H9 (cell line): ENCODE measurements at regions not wholly inside any gene's neighbourhood (a gene's known extent, or its start where the extent isn't known, plus 50 kb on each side); places are given as distances from the start of the nearest gene placed in this dataset.

Experiments
- DNase-seq: peaks from one replicate; pipeline ENCODE4 v3.0.0-alpha.2; 2017
- H2AFZ ChIP-seq: one replicate; pipeline ENCODE4 v1.6.1; 2013; ENCODE audit warnings: mild to moderate bottlenecking, low read length, control low read depth, moderate library complexity
- H2AK5ac ChIP-seq: 2 replicates; pipeline ENCODE4 v1.6.1; 2013; ENCODE audit warnings: low read length, control low read depth, mixed read lengths; ENCODE audit not compliant: insufficient read length
- H2BK120ac ChIP-seq: one replicate; pipeline ENCODE4 v1.6.1; 2013; ENCODE audit warnings: low read depth, mild to moderate bottlenecking, low read length, control low read depth, inconsistent platforms; ENCODE audit not compliant: poor library complexity, severe bottlenecking
- H2BK12ac ChIP-seq: 2 replicates; pipeline ENCODE4 v1.6.1; 2013; ENCODE audit warnings: low read length, control low read depth, mixed read lengths, low read depth; ENCODE audit not compliant: insufficient read length
- H2BK15ac ChIP-seq: 2 replicates; pipeline ENCODE4 v1.6.1; 2013; ENCODE audit warnings: low read depth, low read length, control low read depth
- H2BK20ac ChIP-seq: one replicate; pipeline ENCODE4 v1.6.1; 2013; ENCODE audit warnings: low read depth, mild to moderate bottlenecking, low read length, control low read depth, inconsistent platforms; ENCODE audit not compliant: poor library complexity, severe bottlenecking
- H2BK5ac ChIP-seq: 2 replicates; pipeline ENCODE4 v1.6.1; 2013; ENCODE audit warnings: low read length, control low read depth, mixed read lengths; ENCODE audit not compliant: insufficient read length
- H3K14ac ChIP-seq: 2 replicates; pipeline ENCODE4 v1.6.1; 2013; ENCODE audit warnings: low read length, control low read depth; ENCODE audit not compliant: insufficient read depth
- H3K18ac ChIP-seq: 2 replicates; pipeline ENCODE4 v1.6.1; 2013; ENCODE audit warnings: low read depth, mild to moderate bottlenecking, mixed read lengths, low read length, control low read depth; ENCODE audit not compliant: insufficient read length
- H3K23ac ChIP-seq: 2 replicates; pipeline ENCODE4 v1.6.1; 2013; ENCODE audit warnings: low read length, control low read depth, mixed read lengths, low read depth; ENCODE audit not compliant: insufficient read length
- H3K23me2 ChIP-seq: 2 replicates; pipeline ENCODE4 v1.6.1; 2013; ENCODE audit warnings: low read depth, mild to moderate bottlenecking, mixed read lengths, low read length, control low read depth; ENCODE audit not compliant: insufficient read length, poor library complexity, severe bottlenecking
- H3K27ac ChIP-seq: 2 replicates; pipeline ENCODE4 v1.5.1; 2013; ENCODE audit warnings: low read length, control low read depth, mixed read lengths, low read depth; ENCODE audit not compliant: insufficient read length
- H3K27me3 ChIP-seq: 2 replicates; pipeline ENCODE4 v1.6.1; 2013; ENCODE audit warnings: low read length, control low read depth, inconsistent platforms; ENCODE audit not compliant: insufficient read depth
- H3K4ac ChIP-seq: 2 replicates; pipeline ENCODE4 v1.6.1; 2013; ENCODE audit warnings: low read depth, mild to moderate bottlenecking, control low read depth, inconsistent platforms, low read length, moderate library complexity
- H3K4me1 ChIP-seq: 2 replicates; pipeline ENCODE4 v1.6.1; 2013; ENCODE audit warnings: low read length, control low read depth, inconsistent platforms; ENCODE audit not compliant: insufficient read depth
- H3K4me2 ChIP-seq: 2 replicates; pipeline ENCODE4 v1.6.1; 2013; ENCODE audit warnings: low read length, control low read depth, mixed read lengths; ENCODE audit not compliant: insufficient read length, insufficient read depth
- H3K56ac ChIP-seq: 2 replicates; pipeline ENCODE4 v1.6.1; 2013; ENCODE audit warnings: low read depth, mild to moderate bottlenecking, mixed read lengths, low read length, control low read depth; ENCODE audit not compliant: insufficient read length
- H3K79me1 ChIP-seq: 2 replicates; pipeline ENCODE4 v1.6.1; 2013; ENCODE audit warnings: low read depth, mild to moderate bottlenecking, moderate library complexity, low read length, control low read depth, inconsistent platforms; ENCODE audit not compliant: insufficient read depth, poor library complexity, severe bottlenecking
- H3K79me2 ChIP-seq: 2 replicates; pipeline ENCODE4 v1.6.1; 2013; ENCODE audit warnings: low read length, control low read depth, inconsistent platforms; ENCODE audit not compliant: insufficient read depth
- H3K9ac ChIP-seq: 2 replicates; pipeline ENCODE4 v1.6.1; 2013; ENCODE audit warnings: low read length, control low read depth, mixed read lengths; ENCODE audit not compliant: insufficient read length; ENCODE audit errors: extremely low read depth
- H3K9me3 ChIP-seq: one replicate; pipeline ENCODE4 v1.6.1; 2013; ENCODE audit warnings: low read depth, low read length, inconsistent platforms; ENCODE audit not compliant: control insufficient read depth
- H3T11ph ChIP-seq: one replicate; pipeline ENCODE4 v1.6.1; 2013; ENCODE audit warnings: mild to moderate bottlenecking, low read length, control low read depth, inconsistent platforms
- H4K20me1 ChIP-seq: one replicate; pipeline ENCODE4 v1.6.1; 2013; ENCODE audit not compliant: control insufficient read depth, insufficient read length, insufficient read depth
- H4K5ac ChIP-seq: 2 replicates; pipeline ENCODE4 v1.6.1; 2013; ENCODE audit warnings: low read depth, mild to moderate bottlenecking, mixed read lengths, low read length, control low read depth; ENCODE audit not compliant: insufficient read length
- H4K8ac ChIP-seq: replicated peaks from 2 replicates; pipeline ENCODE4 v1.6.1; 2013; ENCODE audit warnings: low read length, control low read depth, mixed read lengths, low read depth; ENCODE audit not compliant: insufficient read length
- H4K91ac ChIP-seq: 2 replicates; pipeline ENCODE4 v1.6.1; 2013; ENCODE audit warnings: low read depth, mild to moderate bottlenecking, moderate library complexity, mixed read lengths, low read length, control low read depth; ENCODE audit not compliant: insufficient read length
- H3K27ac Mint-ChIP-seq, 3 experiments: 2 replicates in 2 of 3; 3 replicates in 1 of 3; pipeline ENCODE4 v1.8.0; 2020 to 2021; ENCODE audit warnings: mixed read lengths in 3 of 3, mild to moderate bottlenecking in 1 of 3, moderate library complexity in 1 of 3
- H3K27me3 Mint-ChIP-seq: 2 replicates; pipeline ENCODE4 v1.8.0; 2021; ENCODE audit warnings: low read depth, mild to moderate bottlenecking, moderate library complexity, mixed read lengths
- H3K36me3 Mint-ChIP-seq, 3 experiments: 2 replicates in 2 of 3; 3 replicates in 1 of 3; pipeline ENCODE4 v1.8.0; 2020 to 2021; ENCODE audit warnings: low read depth in 3 of 3, mixed read lengths in 3 of 3; ENCODE audit not compliant: insufficient read depth in 1 of 3
- H3K4me1 Mint-ChIP-seq, 2 experiments: 2 replicates each; pipeline ENCODE4 v1.8.0; 2020; ENCODE audit warnings: mixed read lengths in 2 of 2
- H3K4me3 Mint-ChIP-seq, 2 experiments: 2 replicates in 1 of 2; 3 replicates in 1 of 2; pipeline ENCODE4 v1.8.0; 2020 to 2021; ENCODE audit warnings: mild to moderate bottlenecking in 2 of 2, mixed read lengths in 2 of 2, moderate library complexity in 1 of 2
- H3K9me3 Mint-ChIP-seq, 2 experiments: 2 replicates in 1 of 2; 3 replicates in 1 of 2; pipeline ENCODE4 v1.8.0; 2020; ENCODE audit warnings: mild to moderate bottlenecking in 2 of 2, mixed read lengths in 2 of 2, moderate library complexity in 1 of 2
- WGBS: extraction: QIAGEN DNeasy Blood & Tissue Kit; methylation state at CpG from one replicate; pipeline ENCODE4 v1.1.7; 2013; ENCODE audit warnings: missing lambda C conversion rate, low lambda C conversion rate, mixed read lengths; ENCODE audit not compliant: insufficient read length; ENCODE audit errors: extremely low coverage; 5-methylcytosine and 5-hydroxymethylcytosine counted together
- TF ChIP-seq, protein P1 (sequence below): fragments of 200-600 bp; sonication (generic); conservative IDR thresholded peaks from 3 replicates; pipeline ENCODE4 v1.8.0; 2021; ENCODE audit warnings: antibody characterized with exemption, mild to moderate bottlenecking

DNA sequence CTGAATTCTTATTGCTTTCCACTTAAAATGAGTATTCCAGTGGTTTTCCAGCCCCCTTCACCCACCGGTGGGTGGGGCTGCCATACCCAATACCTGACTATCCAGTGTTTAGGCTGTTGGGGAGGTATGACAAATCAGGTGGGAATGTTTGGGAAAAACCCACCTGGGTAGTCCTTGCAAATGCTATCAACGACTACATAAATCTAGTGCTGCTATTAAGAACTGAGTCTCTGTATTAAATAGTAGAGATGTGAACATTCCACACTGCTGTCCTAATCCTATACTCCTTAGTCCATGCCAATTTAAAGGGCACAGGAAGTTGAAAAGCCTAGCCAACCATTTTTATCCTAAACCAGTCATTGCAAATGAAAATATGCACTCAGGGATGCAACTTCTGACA is 126.6 kb downstream of the AXIN2 start:
- H4K91ac ChIP-seq, result no peak overlapping the region
- H3K9me3 Mint-ChIP-seq, result peaks cover 8 to 10% of the 10 kb centered on the region in 2 experiments; a peak in 4 of 5 replicates
- H3K79me2 ChIP-seq, result no peaks in the 10 kb centered on the region
- no peak overlapping the region for H3K56ac ChIP-seq
- H3K27me3 ChIP-seq, result no peaks in the 10 kb centered on the region
- no peak overlapping the region for H3K27ac Mint-ChIP-seq
- no peaks in the 10 kb centered on the region for H3K9me3 ChIP-seq
- no peak overlapping the region for H3K18ac ChIP-seq
- no peaks in the 10 kb centered on the region for H4K20me1 ChIP-seq
- no peak overlapping the region for H3K4me2 ChIP-seq
- H2AFZ ChIP-seq, result no peak overlapping the region
- H2BK120ac ChIP-seq, result no peak overlapping the region
- H3K23me2 ChIP-seq, result no peaks in the 10 kb centered on the region
- no peak overlapping the region for H3K4ac ChIP-seq
- no CpG with 5 or more reads among the region's 2 CpGs for WGBS
- H2BK12ac ChIP-seq, result no peak overlapping the region
- 0 out of 7 replicates have a peak, but pooled peaks cover 0 to 2% (median 0%) of the 10 kb centered on the region in 3 experiments for H3K36me3 Mint-ChIP-seq
- no peak overlapping the region for H3T11ph ChIP-seq
- no peak overlapping the region for H2BK5ac ChIP-seq
- H3K4me3 Mint-ChIP-seq, result no peak overlapping the region
- H3K79me1 ChIP-seq, result no peaks in the 10 kb centered on the region
- no peak overlapping the region for H3K27ac ChIP-seq
- no peak overlapping the region for H3K9ac ChIP-seq
- DNase-seq, result no peak
- no peaks in the 10 kb centered on the region for H3K27me3 Mint-ChIP-seq
- H3K23ac ChIP-seq, result no peak overlapping the region
- H3K4me1 Mint-ChIP-seq, result peaks cover 0 to 4% of the 10 kb centered on the region in 2 experiments; a peak in 1 of 4 replicates
- H2AK5ac ChIP-seq, result no peak overlapping the region
- no peak overlapping the region for H4K5ac ChIP-seq
- no peak overlapping the region for H4K8ac ChIP-seq
- H2BK15ac ChIP-seq, result no peak overlapping the region
- H2BK20ac ChIP-seq, result no peak overlapping the region
- H3K14ac ChIP-seq, result no peak overlapping the region
- H3K4me1 ChIP-seq, result no peaks in the 10 kb centered on the region
- TF ChIP-seq, protein P1, sequence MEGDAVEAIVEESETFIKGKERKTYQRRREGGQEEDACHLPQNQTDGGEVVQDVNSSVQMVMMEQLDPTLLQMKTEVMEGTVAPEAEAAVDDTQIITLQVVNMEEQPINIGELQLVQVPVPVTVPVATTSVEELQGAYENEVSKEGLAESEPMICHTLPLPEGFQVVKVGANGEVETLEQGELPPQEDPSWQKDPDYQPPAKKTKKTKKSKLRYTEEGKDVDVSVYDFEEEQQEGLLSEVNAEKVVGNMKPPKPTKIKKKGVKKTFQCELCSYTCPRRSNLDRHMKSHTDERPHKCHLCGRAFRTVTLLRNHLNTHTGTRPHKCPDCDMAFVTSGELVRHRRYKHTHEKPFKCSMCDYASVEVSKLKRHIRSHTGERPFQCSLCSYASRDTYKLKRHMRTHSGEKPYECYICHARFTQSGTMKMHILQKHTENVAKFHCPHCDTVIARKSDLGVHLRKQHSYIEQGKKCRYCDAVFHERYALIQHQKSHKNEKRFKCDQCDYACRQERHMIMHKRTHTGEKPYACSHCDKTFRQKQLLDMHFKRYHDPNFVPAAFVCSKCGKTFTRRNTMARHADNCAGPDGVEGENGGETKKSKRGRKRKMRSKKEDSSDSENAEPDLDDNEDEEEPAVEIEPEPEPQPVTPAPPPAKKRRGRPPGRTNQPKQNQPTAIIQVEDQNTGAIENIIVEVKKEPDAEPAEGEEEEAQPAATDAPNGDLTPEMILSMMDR, result no peak
